GM10266 (cell line): ENCODE measurements at regions not wholly inside any gene's neighbourhood (a gene's known extent, or its start where the extent isn't known, plus 50 kb on each side); places are given as distances from the start of the nearest gene placed in this dataset.

Experiments used
- DNase-seq: peaks from one replicate; pipeline ENCODE4 v3.0.0; 2012; ENCODE audit errors: extremely low spot score
- CTCF ChIP-seq: IDR thresholded peaks from 2 replicates; pipeline ENCODE4 v1.5.1; 2012; ENCODE audit warnings: mild to moderate bottlenecking, low read depth; ENCODE audit not compliant: control insufficient read depth, insufficient read depth; ENCODE audit errors: missing control alignments

GRCh38 chr13:87607266-87607665, 63.9 kb upstream of the SLITRK5 start:
- no peak for DNase-seq
- TF ChIP-seq CTCF = no peak

GRCh38 chr13:87614276-87614675, 56.9 kb upstream of the SLITRK5 start:
- TF ChIP-seq CTCF = no peak

More at GRCh38 chr13:87614276-87614675, 56.9 kb upstream of the SLITRK5 start:
- no peak for DNase-seq
